ENCODE measurements at regions not wholly inside any gene's neighbourhood (a gene's known extent, or its start where the extent isn't known, plus 50 kb on each side); places are given as distances from the start of the nearest gene placed in this dataset.

DNA sequence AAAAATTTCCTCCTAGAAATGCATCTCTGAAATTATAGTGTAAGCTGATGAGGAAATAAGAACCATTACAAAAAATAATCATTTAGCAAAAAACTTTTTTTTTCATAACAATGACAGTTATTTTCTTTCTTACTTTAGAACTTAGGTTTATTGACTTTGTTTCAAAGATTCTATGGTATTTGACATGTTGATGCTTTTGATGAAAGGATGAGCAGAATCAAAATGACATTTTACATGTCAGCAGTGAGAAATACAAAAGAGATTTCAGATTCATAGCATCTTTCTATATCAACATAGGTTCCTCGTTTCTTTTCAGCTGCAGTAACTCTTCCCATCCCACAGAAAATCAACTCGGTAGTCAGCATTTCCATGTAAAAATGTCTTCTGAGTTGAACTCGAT is 1226.6 kb upstream of the C9orf72 start:
- no peak for TF ChIP-seq CTCF (IDR thresholded peaks at IDR 0.05)
- TF ChIP-seq POLR2AphosphoS5 (IDR thresholded peaks at IDR 0.05; ENCODE audit: low read depth, low read length): no peak
- no peak for TF ChIP-seq SIN3A (IDR thresholded peaks at IDR 0.05; ENCODE audit: borderline replicate concordance, insufficient read depth, low read depth, low read length)
- no peak for TF ChIP-seq REST (IDR thresholded peaks at IDR 0.05; ENCODE audit: insufficient read depth in 1 of 2, low read depth in 2 of 2, low read length in 1 of 2)
- no peak for TF ChIP-seq TCF7L2 (IDR thresholded peaks at IDR 0.05; ENCODE audit: low read depth, low read length)
